K562 (cell line): ENCODE measurements at regions not wholly inside any gene's neighbourhood (a gene's known extent, or its start where the extent isn't known, plus 50 kb on each side); places are given as distances from the start of the nearest gene placed in this dataset.

Experiments
- ATAC-seq: fragments of 200-7000 bp; cut with Tn5 transposase; 3 replicates; pipeline ENCODE4 v1.9.1; 2020; ENCODE audit warnings: moderate library complexity
- BruUV-seq: library from RNA; stranded (reverse); fragments of 400-500 nt; replicated peaks from 2 replicates; lab custom pipeline; 2021; lab: Mats Ljungman, UMichigan
- CTCF ChIA-PET: fragments of 300-600 bp; formaldehyde crosslinking; extraction: SDS; loops from one replicate; lab custom pipeline; 2021; ENCODE audit warnings: low intra/inter-chr PET ratio; lab: Yijun Ruan, JAX
- POLR2A ChIA-PET: fragments of 300-600, 350-650 bp; sonication (Branson Sonifier 250); formaldehyde crosslinking; extraction: SDS; loops from one replicate; lab custom pipeline; 2021; ENCODE audit warnings: antibody characterized with exemption, inconsistent platforms; lab: Yijun Ruan, JAX
- DNase-seq, 4 experiments: peaks; one replicate each; pipeline versions ENCODE4 v3.0.0 to v3.0.0-alpha.2; 2011 to 2018; ENCODE audit warnings: low spot score in 3 of 4, mixed read lengths in 3 of 4; ENCODE audit errors: extremely low read depth in 1 of 4
- FAIRE-seq: peaks from 2 replicates; lab custom pipeline; 2011; peaks lifted over from hg19 to GRCh38; lab: Jason Lieb, UNC
- H2AFZ ChIP-seq: 2 replicates; pipeline ENCODE4 v1.6.0; 2011; ENCODE audit warnings: low read depth, low read length, control low read depth, inconsistent platforms
- H3K27ac ChIP-seq: fragments of 200-600 bp; 3 replicates; pipeline ENCODE4 v1.8.0; 2011; ENCODE audit warnings: low read depth, mild to moderate bottlenecking, control low read depth, inconsistent platforms, low read length, moderate library complexity, mixed read lengths; ENCODE audit errors: extremely low read depth
- H3K27me3 ChIP-seq, 2 experiments: fragments of 300-600 bp in 1 of 2; 2 replicates in 1 of 2; 3 replicates in 1 of 2; pipeline versions ENCODE4 v1.6.0 to v1.8.0; 2011; ENCODE audit warnings: inconsistent platforms in 2 of 2, low read length in 2 of 2, mild to moderate bottlenecking in 1 of 2, mixed read lengths in 1 of 2, moderate library complexity in 1 of 2; ENCODE audit not compliant: control insufficient read depth in 2 of 2, insufficient read depth in 2 of 2
- H3K36me3 ChIP-seq: fragments of 300-600 bp; 3 replicates; pipeline ENCODE4 v1.8.0; 2011; ENCODE audit warnings: mild to moderate bottlenecking, low read length, inconsistent platforms; ENCODE audit not compliant: control insufficient read depth, insufficient read depth
- H3K4me1 ChIP-seq, 2 experiments: fragments of 200-600 bp in 1 of 2; replicated peaks in 1 of 2; 2 replicates in 1 of 2; 3 replicates in 1 of 2; pipeline versions ENCODE4 v1.5.1 to v1.8.0; 2011; ENCODE audit warnings: inconsistent platforms in 2 of 2, low read length in 2 of 2, mild to moderate bottlenecking in 1 of 2, mixed read lengths in 1 of 2, moderate library complexity in 1 of 2; ENCODE audit not compliant: control insufficient read depth in 2 of 2, insufficient read depth in 2 of 2
- H3K4me2 ChIP-seq: 2 replicates; pipeline ENCODE4 v1.6.1; 2011; ENCODE audit warnings: low read length, control low read depth, inconsistent platforms, mixed read lengths; ENCODE audit not compliant: insufficient read depth
- H3K4me3 ChIP-seq: fragments of 200-600 bp; sonication (generic), shearing (Covaris generic); 2 replicates; pipeline ENCODE4 v1.5.1; 2016; ENCODE audit warnings: control low read depth, inconsistent platforms
- H3K79me2 ChIP-seq: fragments of 200-600 bp; 3 replicates; pipeline ENCODE4 v1.8.0; 2011; ENCODE audit warnings: low read length, inconsistent platforms; ENCODE audit not compliant: control insufficient read depth, insufficient read depth
- H3K9ac ChIP-seq, 2 experiments: 2 replicates each; pipeline versions ENCODE4 v1.6.0 to v1.6.1; 2011; ENCODE audit warnings: low read depth in 2 of 2, low read length in 2 of 2, control low read depth in 1 of 2, inconsistent platforms in 1 of 2, mild to moderate bottlenecking in 1 of 2, mixed read lengths in 1 of 2; ENCODE audit not compliant: insufficient read depth in 1 of 2
- H3K9me1 ChIP-seq: one replicate; pipeline ENCODE4 v1.6.0; 2011; ENCODE audit warnings: inconsistent platforms, mild to moderate bottlenecking, low read length, moderate library complexity; ENCODE audit not compliant: control insufficient read depth, insufficient read depth
- H3K9me3 ChIP-seq: replicated peaks from 2 replicates; pipeline ENCODE4 v1.5.1; 2011; ENCODE audit warnings: low read depth, low read length, inconsistent platforms; ENCODE audit not compliant: control insufficient read depth, insufficient read depth
- H4K20me1 ChIP-seq: replicated peaks from 2 replicates; pipeline ENCODE4 v1.6.1; 2011; ENCODE audit warnings: low read length, inconsistent platforms, mixed read lengths; ENCODE audit not compliant: control insufficient read depth, insufficient read depth
- GABPA ChIP-seq: fragments of 200-800 bp; sonication (Bioruptor generic); conservative IDR thresholded peaks from 2 replicates; pipeline ENCODE4 v1.6.1; 2016; ENCODE audit warnings: low read depth, missing genetic modification characterization, missing compliant biosample characterization
- HDGF ChIP-seq: fragments of 450-650 bp; IDR thresholded peaks from 2 replicates; pipeline ENCODE4 v1.6.1; 2016
- JUN ChIP-seq, 2 experiments: sonication (generic) in 1 of 2; formaldehyde crosslinking in 1 of 2; IDR thresholded peaks; 2 replicates each; pipeline versions ENCODE4 v1.6.1 to v1.8.0; 2012 to 2022; ENCODE audit warnings: borderline replicate concordance in 2 of 2, mild to moderate bottlenecking in 2 of 2, improper control_type of control experiment in 1 of 2, low read depth in 1 of 2, low read length in 1 of 2, missing genetic modification reagents in 1 of 2
- POLR2H ChIP-seq: IDR thresholded peaks from 2 replicates; pipeline ENCODE4 v1.6.1; 2016; ENCODE audit warnings: missing genetic modification characterization, low read depth, mild to moderate bottlenecking, control low read depth, missing compliant biosample characterization, moderate library complexity
- POLR3G ChIP-seq: IDR thresholded peaks from 2 replicates; pipeline ENCODE4 v1.6.1; 2011; ENCODE audit not compliant: insufficient read length, insufficient replicate concordance; ENCODE audit errors: extremely low read depth
- PRPF4 ChIP-seq: fragments of 200-400 bp; formaldehyde crosslinking; IDR thresholded peaks from one replicate; pipeline ENCODE4 v1.6.1; 2017; ENCODE audit warnings: low read length, low read depth, mild to moderate bottlenecking; ENCODE audit not compliant: insufficient read depth, poor library complexity, severe bottlenecking
- RBM39 ChIP-seq: fragments of 200-400 bp; formaldehyde crosslinking; optimal IDR thresholded peaks from 2 replicates; pipeline ENCODE3; 2018; ENCODE audit warnings: low read depth, low read length
- SMARCA5 ChIP-seq: fragments of 450-650 bp; IDR thresholded peaks from 2 replicates; pipeline ENCODE4 v1.6.1; 2016
- TARDBP ChIP-seq: fragments of 450-650 bp; IDR thresholded peaks from 2 replicates; pipeline ENCODE4 v1.6.1; 2016
- TEAD1 ChIP-seq, 2 experiments: fragments of 450-650 bp in 1 of 2; sonication (generic) in 1 of 2; formaldehyde crosslinking; IDR thresholded peaks; 2 replicates each; pipeline versions ENCODE4 v1.4.0 to v1.8.0; 2020 to 2022; ENCODE audit warnings: mild to moderate bottlenecking in 2 of 2, missing genetic modification reagents in 1 of 2
- TOE1 ChIP-seq, 2 experiments: fragments of 450-650 bp in 1 of 2; sonication (generic) in 1 of 2; formaldehyde crosslinking in 1 of 2; IDR thresholded peaks; 2 replicates each; pipeline versions ENCODE4 v1.7.1 to v1.8.0; 2016 to 2022; ENCODE audit warnings: borderline replicate concordance in 2 of 2, mild to moderate bottlenecking in 2 of 2, antibody characterized with exemption in 1 of 2, inconsistent platforms in 1 of 2, low read depth in 1 of 2, missing genetic modification reagents in 1 of 2, moderate library complexity in 1 of 2
- ZKSCAN1 ChIP-seq: fragments of 150-350 bp; IDR thresholded peaks from 2 replicates; pipeline ENCODE4 v1.6.1; 2016; ENCODE audit warnings: low read depth, low read length
- WGBS: fragments of 100-300 bp; shearing (Covaris generic); methylation state at CpG from one replicate; pipeline ENCODE4 v1.1.6; 2016; ENCODE audit warnings: low coverage, mixed read lengths; ENCODE audit not compliant: insufficient coverage; ENCODE audit errors: missing lambda C conversion rate; 5-methylcytosine and 5-hydroxymethylcytosine counted together
- in situ Hi-C: fragments of 300-500 bp; cut with MboI; formaldehyde crosslinking; loops from 4 replicates; pipeline ENCODE4 v1.15.0; 2018; ENCODE audit warnings: inconsistent platforms, mixed read lengths
- intact Hi-C: fragments of 100-400 bp; cut with micrococcal nuclease; formaldehyde crosslinking; loops from 2 replicates; pipeline ENCODE4 v1.14.2; 2022
- TF ChIP-seq, protein P1 (sequence below): fragments of 450-650 bp; IDR thresholded peaks from 2 replicates; pipeline ENCODE4 v1.6.1; 2017; ENCODE audit warnings: antibody characterized with exemption
- TF ChIP-seq, protein P2 (sequence below), 2 experiments: IDR thresholded peaks; 2 replicates each; pipeline ENCODE4 v1.6.1; 2012; ENCODE audit warnings: improper control_type of control experiment in 2 of 2, low read depth in 2 of 2, low read length in 2 of 2, borderline replicate concordance in 1 of 2
- TF ChIP-seq, protein P3 (sequence below): fragments of 450-650 bp; IDR thresholded peaks from one replicate; pipeline ENCODE4 v1.6.1; 2018; ENCODE audit warnings: mild to moderate bottlenecking, moderate library complexity; ENCODE audit not compliant: partially characterized antibody

DNA sequence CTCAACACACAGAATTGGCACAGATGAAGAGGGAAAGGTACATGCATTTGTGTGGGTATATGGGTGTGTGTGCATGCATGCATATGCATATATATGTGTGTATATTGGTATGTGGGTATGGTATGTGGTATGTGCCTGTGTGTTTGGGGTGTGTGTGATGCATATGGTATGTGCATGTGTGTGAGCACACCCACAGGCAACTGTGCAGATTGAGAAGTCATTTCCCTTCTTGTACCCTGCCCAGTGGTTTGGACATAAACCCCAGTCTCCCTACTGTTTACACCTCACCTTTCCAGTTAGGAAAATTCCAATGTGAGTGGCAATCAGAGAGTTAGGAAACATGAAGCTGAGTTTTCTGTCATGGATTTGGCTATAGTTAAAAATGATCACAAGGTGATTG, 178.0 kb downstream of the NXNL2 start (continued):
- TF ChIP-seq POLR3G (no peak), ZKSCAN1 (no peak)
- TF ChIP-seq, all 486 proteins: peak for 0

- CTCF ChIA-PET, result no interaction called here
- WGBS, result 3% methylated on average over 2 of the region's 2 CpGs
- in situ Hi-C loops, result no loop called here
- TF ChIP-seq TEAD1 (CRISPR knock-in tag; IDR thresholded peaks at IDR 0.05), result no peak
- no peak for TF ChIP-seq TOE1 (IDR thresholded peaks at IDR 0.05; ENCODE audit: borderline replicate concordance)
- TF ChIP-seq TOE1 (CRISPR knock-in tag; IDR thresholded peaks at IDR 0.05; ENCODE audit: borderline replicate concordance, low read depth), result no peak
- TF ChIP-seq SMARCA5, result no peak
- TF ChIP-seq, protein P1, sequence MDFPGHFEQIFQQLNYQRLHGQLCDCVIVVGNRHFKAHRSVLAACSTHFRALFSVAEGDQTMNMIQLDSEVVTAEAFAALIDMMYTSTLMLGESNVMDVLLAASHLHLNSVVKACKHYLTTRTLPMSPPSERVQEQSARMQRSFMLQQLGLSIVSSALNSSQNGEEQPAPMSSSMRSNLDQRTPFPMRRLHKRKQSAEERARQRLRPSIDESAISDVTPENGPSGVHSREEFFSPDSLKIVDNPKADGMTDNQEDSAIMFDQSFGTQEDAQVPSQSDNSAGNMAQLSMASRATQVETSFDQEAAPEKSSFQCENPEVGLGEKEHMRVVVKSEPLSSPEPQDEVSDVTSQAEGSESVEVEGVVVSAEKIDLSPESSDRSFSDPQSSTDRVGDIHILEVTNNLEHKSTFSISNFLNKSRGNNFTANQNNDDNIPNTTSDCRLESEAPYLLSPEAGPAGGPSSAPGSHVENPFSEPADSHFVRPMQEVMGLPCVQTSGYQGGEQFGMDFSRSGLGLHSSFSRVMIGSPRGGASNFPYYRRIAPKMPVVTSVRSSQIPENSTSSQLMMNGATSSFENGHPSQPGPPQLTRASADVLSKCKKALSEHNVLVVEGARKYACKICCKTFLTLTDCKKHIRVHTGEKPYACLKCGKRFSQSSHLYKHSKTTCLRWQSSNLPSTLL, result no peak
- TF ChIP-seq, protein P2, sequence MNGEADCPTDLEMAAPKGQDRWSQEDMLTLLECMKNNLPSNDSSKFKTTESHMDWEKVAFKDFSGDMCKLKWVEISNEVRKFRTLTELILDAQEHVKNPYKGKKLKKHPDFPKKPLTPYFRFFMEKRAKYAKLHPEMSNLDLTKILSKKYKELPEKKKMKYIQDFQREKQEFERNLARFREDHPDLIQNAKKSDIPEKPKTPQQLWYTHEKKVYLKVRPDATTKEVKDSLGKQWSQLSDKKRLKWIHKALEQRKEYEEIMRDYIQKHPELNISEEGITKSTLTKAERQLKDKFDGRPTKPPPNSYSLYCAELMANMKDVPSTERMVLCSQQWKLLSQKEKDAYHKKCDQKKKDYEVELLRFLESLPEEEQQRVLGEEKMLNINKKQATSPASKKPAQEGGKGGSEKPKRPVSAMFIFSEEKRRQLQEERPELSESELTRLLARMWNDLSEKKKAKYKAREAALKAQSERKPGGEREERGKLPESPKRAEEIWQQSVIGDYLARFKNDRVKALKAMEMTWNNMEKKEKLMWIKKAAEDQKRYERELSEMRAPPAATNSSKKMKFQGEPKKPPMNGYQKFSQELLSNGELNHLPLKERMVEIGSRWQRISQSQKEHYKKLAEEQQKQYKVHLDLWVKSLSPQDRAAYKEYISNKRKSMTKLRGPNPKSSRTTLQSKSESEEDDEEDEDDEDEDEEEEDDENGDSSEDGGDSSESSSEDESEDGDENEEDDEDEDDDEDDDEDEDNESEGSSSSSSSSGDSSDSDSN (IDR thresholded peaks at IDR 0.05; ENCODE audit: borderline replicate concordance in 1 of 2, low read depth in 2 of 2, low read length in 2 of 2), result no peak
- no peak for TF ChIP-seq HDGF
- no peak for TF ChIP-seq RBM39
- no peak for TF ChIP-seq GABPA (tag)
- no peak for TF ChIP-seq TARDBP
- TF ChIP-seq POLR2H, result no peak
- TF ChIP-seq, protein P3, sequence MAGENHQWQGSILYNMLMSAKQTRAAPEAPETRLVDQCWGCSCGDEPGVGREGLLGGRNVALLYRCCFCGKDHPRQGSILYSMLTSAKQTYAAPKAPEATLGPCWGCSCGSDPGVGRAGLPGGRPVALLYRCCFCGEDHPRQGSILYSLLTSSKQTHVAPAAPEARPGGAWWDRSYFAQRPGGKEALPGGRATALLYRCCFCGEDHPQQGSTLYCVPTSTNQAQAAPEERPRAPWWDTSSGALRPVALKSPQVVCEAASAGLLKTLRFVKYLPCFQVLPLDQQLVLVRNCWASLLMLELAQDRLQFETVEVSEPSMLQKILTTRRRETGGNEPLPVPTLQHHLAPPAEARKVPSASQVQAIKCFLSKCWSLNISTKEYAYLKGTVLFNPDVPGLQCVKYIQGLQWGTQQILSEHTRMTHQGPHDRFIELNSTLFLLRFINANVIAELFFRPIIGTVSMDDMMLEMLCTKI, result no peak
- TF ChIP-seq PRPF4, result no peak
- TF ChIP-seq JUN (IDR thresholded peaks at IDR 0.05; ENCODE audit: borderline replicate concordance, low read depth, low read length), result no peak
- TF ChIP-seq JUN (CRISPR knock-in tag; IDR thresholded peaks at IDR 0.05; ENCODE audit: borderline replicate concordance), result no peak
Observed at GRCh38 chr9:88716596-88717290, 181.8 kb downstream of the NXNL2 start.

More at GRCh38 chr9:88716596-88717290, 181.8 kb downstream of the NXNL2 start:
- H3K79me2 ChIP-seq, result no peaks in the 10 kb centered on the region
- H3K27me3 ChIP-seq, result no peaks in the 10 kb centered on the region
- no TSS peak for BruUV-seq
- no peak overlapping the region for H3K9ac ChIP-seq
- no peak overlapping the region for H3K4me3 ChIP-seq
- intact Hi-C loops, result no loop called here
- no peak overlapping the region for H3K27ac ChIP-seq
- no peak overlapping the region for H3K4me2 ChIP-seq
- POLR2A ChIA-PET, result no interaction called here
- H3K9me3 ChIP-seq, result no peaks in the 10 kb centered on the region
- H3K4me1 ChIP-seq, result no peaks in the 10 kb centered on the region
- FAIRE-seq, result no peak
- no peak for DNase-seq
- no peaks in the 10 kb centered on the region for H4K20me1 ChIP-seq
- no peaks in the 10 kb centered on the region for H3K9me1 ChIP-seq
- no peak for ATAC-seq
- H2AFZ ChIP-seq, result no peak overlapping the region
- no peaks in the 10 kb centered on the region for H3K36me3 ChIP-seq
